ENCODE measurements at regions not wholly inside any gene's neighbourhood (a gene's known extent, or its start where the extent isn't known, plus 50 kb on each side); places are given as distances from the start of the nearest gene placed in this dataset.

DNA sequence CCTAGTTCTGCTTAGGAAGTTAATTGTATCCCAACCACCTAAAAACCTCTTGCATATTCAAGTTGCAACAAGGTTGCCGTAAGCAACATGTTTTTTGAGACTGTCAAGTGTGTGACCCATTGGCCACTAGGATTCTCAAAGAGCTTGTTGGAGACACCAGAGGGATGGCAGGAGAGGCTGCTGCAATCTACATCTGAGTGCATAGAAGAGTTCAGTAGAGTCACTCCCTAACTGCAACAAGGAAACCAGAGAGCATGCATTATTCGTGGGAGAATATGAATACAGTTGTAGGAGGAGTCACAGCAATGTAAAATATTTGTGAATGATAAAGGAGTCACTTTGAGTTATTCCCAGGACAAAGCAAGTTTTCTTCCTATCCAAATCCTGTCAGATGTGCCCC, 538.6 kb downstream of the TNS3 start:
- DNase-seq (ENCODE audit: low read depth in 2 of 2): no peak

DNA sequence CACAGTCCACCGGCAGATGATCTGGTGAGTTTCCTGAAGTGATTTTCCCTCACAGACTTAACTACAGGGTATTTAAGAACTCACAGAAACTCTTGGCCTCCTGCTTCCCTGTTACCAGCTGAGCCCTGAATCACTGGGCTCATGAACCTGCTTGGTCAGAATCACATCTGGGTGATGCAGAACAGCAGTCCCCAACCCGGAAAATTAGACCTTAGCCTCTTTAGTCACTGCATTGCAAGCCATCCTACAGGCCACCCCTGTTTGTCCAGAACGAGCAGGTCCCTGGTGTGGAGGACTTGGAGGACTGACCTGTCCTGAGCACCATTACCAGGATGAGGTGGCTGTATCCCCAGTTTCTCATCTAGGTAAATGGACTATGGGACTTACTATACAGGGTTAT, 539.2 kb downstream of the TNS3 start:
- DNase-seq (ENCODE audit: low read depth in 2 of 2): no peak

DNA sequence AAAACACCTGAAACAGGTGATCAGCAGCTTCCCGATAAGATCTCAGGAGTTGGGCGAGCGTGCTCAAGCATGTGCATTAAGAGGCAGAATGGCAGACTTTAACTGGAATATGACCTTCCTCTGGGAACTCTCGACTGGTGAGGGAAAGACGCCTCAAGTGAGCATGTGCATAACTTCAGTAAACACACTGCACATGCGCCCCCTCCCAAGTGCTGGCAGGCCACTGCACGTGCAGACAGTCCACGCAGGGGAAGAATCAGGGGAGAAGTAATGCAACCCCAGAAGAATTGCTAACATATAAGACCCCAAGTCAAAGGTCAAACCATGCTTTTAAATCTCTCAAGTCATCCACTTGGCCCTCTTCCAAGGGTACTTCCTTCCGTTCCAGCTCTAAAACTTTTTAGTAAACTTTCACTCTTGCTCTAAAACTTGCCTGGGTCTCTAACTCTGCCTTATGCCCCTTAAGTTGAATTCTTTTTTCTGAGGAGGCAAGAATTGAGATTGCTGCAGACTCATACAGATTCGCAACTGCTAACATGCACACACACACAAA, 541.0 kb downstream of the TNS3 start:
- DNase-seq (ENCODE audit: low read depth in 2 of 2): peak in 1 of 2 donors; percentile 23

GRCh38 chr7:47039904-47040303, 542.0 kb downstream of the TNS3 start:
- peak; percentile 77 to 84 for DNase-seq (ENCODE audit: low read depth in 2 of 2)

GRCh38 chr7:47039089-47039648, 542.7 kb downstream of the TNS3 start:
- DNase-seq (ENCODE audit: low read depth in 2 of 2): no peak

GRCh38 chr7:47038621-47039020, 543.3 kb downstream of the TNS3 start:
- peak in 1 of 2 donors; percentile 12 for DNase-seq (ENCODE audit: low read depth in 2 of 2)

- no peak for DNase-seq (ENCODE audit: low read depth in 2 of 2)
Observed at GRCh38 chr7:47037607-47038006, 544.3 kb downstream of the TNS3 start.

DNA sequence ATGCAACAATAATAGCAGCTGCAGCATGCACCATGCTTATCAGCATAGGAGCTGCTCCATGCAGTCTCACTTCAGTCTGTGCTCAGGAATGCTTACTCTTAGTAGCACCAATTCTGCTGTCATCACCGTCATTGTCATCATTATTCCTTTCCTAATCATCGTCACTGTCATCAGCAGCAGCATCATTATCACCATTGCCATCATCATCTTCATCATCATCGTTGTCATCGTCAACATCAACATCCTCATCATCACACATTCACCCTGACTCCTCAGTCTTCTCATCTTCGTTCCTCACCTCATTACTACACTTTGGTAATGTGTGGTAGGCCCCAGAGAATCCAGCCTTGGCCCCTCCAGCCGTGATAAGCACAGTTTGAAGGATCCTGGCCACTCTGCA, 545.0 kb downstream of the TNS3 start:
- DNase-seq (ENCODE audit: low read depth in 2 of 2): no peak

DNA sequence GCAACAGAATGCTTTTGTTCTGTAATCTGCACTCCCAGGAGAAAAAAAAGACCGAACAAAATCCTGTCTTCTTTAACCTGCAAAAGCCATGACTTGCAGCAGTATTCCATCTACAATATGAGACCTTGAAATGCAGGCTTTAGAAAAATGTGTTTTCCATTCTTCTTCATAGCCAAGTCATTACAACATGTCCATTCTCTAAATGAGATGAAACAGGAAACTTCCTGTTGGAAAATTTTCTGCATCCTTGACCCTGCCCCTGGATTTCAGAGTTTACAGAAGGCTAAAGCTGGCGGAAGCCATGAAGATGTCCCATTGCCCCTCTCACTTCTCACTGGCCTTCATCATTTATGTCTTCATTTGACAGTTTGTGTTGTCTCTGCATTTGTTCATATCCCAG, 546.4 kb downstream of the TNS3 start:
- DNase-seq (ENCODE audit: low read depth in 2 of 2): no peak

GRCh38 chr7:47034180-47034579, 547.7 kb downstream of the TNS3 start:
- DNase-seq (ENCODE audit: low read depth in 2 of 2): no peak

DNA sequence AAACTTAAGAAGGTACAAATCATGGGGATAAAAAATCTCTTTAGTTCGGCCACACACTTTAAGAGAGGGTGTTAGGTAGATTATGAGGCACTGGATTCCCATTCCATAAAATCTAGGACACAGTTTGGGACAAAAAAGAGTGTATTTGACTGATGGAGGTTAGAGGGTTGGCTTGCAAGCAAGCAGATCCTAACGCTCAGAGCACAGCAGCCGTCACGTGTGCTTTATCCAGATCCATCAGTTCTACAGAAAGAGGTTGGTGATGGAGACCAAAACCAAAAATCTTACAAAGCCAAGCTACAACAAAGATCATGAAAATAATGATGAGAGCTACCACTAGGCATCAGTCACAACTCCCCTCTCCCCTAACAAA, 549.4 kb downstream of the TNS3 start:
- no peak for DNase-seq (ENCODE audit: low read depth in 2 of 2)

DNA sequence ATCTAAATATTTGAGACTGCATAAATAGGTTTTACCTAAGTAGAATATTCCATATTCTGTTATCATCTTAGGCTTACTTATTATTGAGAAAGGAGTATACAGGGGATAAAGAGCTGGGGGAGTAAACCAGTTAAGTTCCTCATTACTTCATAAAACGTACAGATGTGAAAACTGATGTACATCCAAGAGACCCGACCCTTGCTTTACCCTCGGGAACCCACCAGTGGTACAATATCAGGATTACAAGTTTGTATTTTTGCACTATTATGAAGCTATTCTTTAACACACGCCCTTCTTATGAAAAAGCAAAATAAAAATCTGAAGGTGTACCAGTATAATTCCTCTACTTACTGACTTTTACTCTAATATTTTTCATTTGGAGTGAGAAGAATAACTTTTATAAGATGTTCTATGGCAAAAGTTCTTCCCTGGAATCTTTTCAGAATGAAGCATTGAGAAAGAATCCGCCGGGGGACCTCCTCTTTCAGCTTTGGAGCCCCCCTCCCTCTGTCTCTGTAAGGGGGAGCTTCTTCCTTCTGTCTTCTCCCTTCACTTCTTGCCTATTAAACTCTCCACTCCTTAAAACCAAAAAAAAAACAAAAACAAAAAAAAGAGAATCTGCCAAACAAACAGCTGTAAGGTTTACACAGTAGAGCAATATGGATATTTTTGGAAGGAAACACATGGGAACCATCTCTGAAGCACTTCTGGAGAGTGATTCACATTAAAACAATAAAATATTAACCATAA, 550.0 kb downstream of the TNS3 start:
- no peak for DNase-seq (ENCODE audit: low read depth in 2 of 2)

GRCh38 chr7:47028284-47028683, 553.6 kb downstream of the TNS3 start:
- no peak for DNase-seq (ENCODE audit: low read depth in 2 of 2)

DNA sequence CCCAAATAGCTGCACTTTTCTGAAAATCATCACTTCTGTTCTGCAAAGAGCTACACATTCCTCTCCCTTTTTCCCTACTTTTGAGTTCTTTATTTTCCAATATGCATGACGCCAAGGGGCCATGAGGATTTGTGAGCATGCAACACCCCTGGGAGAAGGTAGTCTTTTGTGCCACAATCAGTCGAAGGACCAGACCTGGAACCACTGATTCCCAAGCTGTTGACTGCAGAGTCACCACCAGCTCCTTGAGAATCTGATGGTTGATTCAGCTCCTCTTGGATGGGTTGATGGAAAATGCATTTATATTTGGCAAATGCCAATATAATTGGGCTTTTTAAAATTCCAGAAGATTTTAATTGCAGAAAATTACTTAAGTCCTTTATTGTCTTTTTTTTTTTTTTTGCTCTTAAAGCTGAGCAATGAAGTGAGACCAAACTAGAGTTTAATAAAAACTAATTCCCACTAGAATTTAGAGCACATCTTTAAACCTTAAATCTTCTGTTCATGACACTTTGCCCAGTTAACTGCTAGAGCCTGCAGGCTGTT, 554.1 kb downstream of the TNS3 start:
- DNase-seq (ENCODE audit: low read depth in 2 of 2): no peak

GRCh38 chr7:47026780-47027361, 555.0 kb downstream of the TNS3 start:
- DNase-seq (ENCODE audit: low read depth in 2 of 2): no peak

DNA sequence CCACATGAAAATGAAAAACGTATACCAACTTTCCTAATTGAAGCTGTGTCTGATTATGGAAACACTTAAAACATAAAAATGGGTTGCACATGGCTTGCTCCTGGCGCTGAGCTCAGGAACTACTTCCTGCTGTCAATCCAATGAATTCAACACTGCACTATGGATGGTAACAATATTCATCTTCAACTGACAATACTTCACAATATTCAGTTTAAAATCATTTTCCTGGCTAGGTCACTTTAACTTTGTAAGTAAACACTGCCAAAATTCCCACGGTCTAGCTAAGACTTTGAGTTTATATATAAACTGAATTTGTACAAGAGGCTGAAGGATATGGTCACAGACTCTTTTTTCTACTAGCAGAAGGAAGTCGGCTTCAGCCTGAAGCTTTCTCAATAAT, 556.9 kb downstream of the TNS3 start:
- no peak for DNase-seq (ENCODE audit: low read depth in 2 of 2)

- DNase-seq (ENCODE audit: low read depth in 2 of 2): no peak
Observed at GRCh38 chr7:47008461-47008860, 573.5 kb downstream of the TNS3 start.

DNA sequence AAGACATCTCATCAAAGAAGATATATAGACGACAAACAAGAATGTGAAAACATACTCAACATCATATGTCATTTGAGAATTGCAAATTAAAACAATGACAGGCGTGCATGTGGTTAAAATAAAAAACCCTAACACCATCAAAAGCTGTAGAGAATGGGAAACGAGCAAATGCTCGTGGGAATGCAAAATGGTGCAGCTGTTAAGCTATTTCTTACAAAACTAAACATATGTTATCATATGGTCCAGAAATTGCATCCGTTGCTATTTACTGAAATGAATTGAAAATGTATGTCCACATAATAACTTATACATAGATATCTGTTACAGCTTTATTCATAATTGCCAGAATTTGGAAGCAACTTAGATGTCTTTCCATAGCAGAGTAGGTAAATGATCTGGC, 574.4 kb downstream of the TNS3 start:
- no peak for DNase-seq (ENCODE audit: low read depth in 2 of 2)

GRCh38 chr7:47000561-47000960, 581.4 kb downstream of the TNS3 start:
- no peak for DNase-seq (ENCODE audit: low read depth in 2 of 2)

- DNase-seq (ENCODE audit: low read depth in 2 of 2): no peak
Observed at GRCh38 chr7:46999866-47000265, 582.0 kb downstream of the TNS3 start.

GRCh38 chr7:46996972-46997371, 584.9 kb downstream of the TNS3 start:
- DNase-seq (ENCODE audit: low read depth in 2 of 2): no peak

DNA sequence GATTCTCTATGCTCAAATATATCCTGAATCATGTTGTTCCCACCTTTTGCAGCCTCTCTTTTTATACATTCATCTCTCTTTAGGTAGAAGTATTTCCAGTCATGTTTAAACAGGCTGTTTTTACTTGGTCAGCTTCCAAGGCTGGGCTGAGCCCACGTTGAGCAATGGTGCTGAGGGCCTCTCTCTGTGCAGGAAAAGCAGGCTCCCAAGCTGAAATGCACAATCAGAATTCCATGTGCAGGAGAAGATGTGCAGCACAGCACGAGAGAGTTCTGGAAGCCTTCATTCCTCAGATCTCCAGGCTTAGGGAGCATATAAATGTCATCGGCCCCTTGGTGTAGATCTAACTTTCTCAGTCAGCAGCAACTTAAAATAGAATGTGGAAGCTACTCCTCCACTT, 588.5 kb downstream of the TNS3 start:
- DNase-seq (ENCODE audit: low read depth in 2 of 2): no peak

- DNase-seq (ENCODE audit: low read depth in 2 of 2): no peak
Observed at GRCh38 chr7:46990761-46991160, 591.1 kb downstream of the TNS3 start.

Measured in lung microvascular endothelial cell (primary cell).